HEK293 (cell line): ENCODE measurements at regions not wholly inside any gene's neighbourhood (a gene's known extent, or its start where the extent isn't known, plus 50 kb on each side); places are given as distances from the start of the nearest gene placed in this dataset.

Experiments used
- CTCF ChIP-seq: fragments of 450-650 bp; formaldehyde crosslinking; IDR thresholded peaks from 2 replicates; pipeline ENCODE4 v1.5.1; 2016; ENCODE audit warnings: missing biosample characterization, missing genetic modification characterization
- HOXA7 ChIP-seq: sonication (generic); formaldehyde crosslinking; IDR thresholded peaks from 2 replicates; pipeline ENCODE4 v1.8.1; 2022; ENCODE audit warnings: missing genetic modification reagents, borderline replicate concordance
- YY1 ChIP-seq: fragments of 450-650 bp; formaldehyde crosslinking; IDR thresholded peaks from 2 replicates; pipeline ENCODE4 v1.5.1; 2018; ENCODE audit warnings: missing biosample characterization, missing genetic modification characterization
- ZNF148 ChIP-seq: fragments of 450-650 bp; formaldehyde crosslinking; IDR thresholded peaks from 2 replicates; pipeline ENCODE4 v1.5.0; 2017; ENCODE audit warnings: missing biosample characterization, missing genetic modification characterization, borderline replicate concordance
- ZNF184 ChIP-seq: fragments of 450-650 bp; IDR thresholded peaks from 2 replicates; pipeline ENCODE4 v1.5.1; 2018; ENCODE audit warnings: missing biosample characterization, mild to moderate bottlenecking, missing genetic modification characterization
- ZNF561 ChIP-seq: fragments of 450-650 bp; IDR thresholded peaks from 2 replicates; pipeline ENCODE4 v1.5.1; 2018; ENCODE audit warnings: missing biosample characterization, missing genetic modification characterization, borderline replicate concordance
- ZNF610 ChIP-seq: fragments of 450-650 bp; formaldehyde crosslinking; IDR thresholded peaks from 2 replicates; pipeline ENCODE4 v1.5.1; 2016; ENCODE audit warnings: missing biosample characterization, missing genetic modification characterization, borderline replicate concordance

- TF ChIP-seq CTCF (tag by site-specific recombination) = no peak
- TF ChIP-seq ZNF610 = no peak
- TF ChIP-seq YY1 (tag by site-specific recombination) = no peak
- TF ChIP-seq ZNF561 = no peak
- no peak for TF ChIP-seq ZNF184
- TF ChIP-seq ZNF148 (tag by site-specific recombination) = no peak
- TF ChIP-seq HOXA7 (CRISPR knock-in tag) = no peak
These were observed 220.2 kb downstream of the BCL11A start for GRCh38 chr2:60333264-60333663.
